WERI-Rb-1 (cell line): ENCODE measurements at regions not wholly inside any gene's neighbourhood (a gene's known extent, or its start where the extent isn't known, plus 50 kb on each side); places are given as distances from the start of the nearest gene placed in this dataset.

Source experiments
- DNase-seq: peaks from one replicate; pipeline ENCODE4 v3.0.0-alpha.2; 2020
- H3K27ac ChIP-seq: fragments of 250-450 bp; sonication (Bioruptor Pico); 2 replicates; pipeline ENCODE4 v1.5.1; 2020; ENCODE audit warnings: mild to moderate bottlenecking, moderate library complexity
- H3K27me3 ChIP-seq: fragments of 250-450 bp; sonication (Bioruptor Pico); 2 replicates; pipeline ENCODE4 v1.5.1; 2021; ENCODE audit warnings: mild to moderate bottlenecking, low read depth, moderate library complexity; ENCODE audit not compliant: insufficient read depth, severe bottlenecking
- H3K36me3 ChIP-seq: fragments of 250-450 bp; sonication (Bioruptor Pico); 2 replicates; pipeline ENCODE4 v1.5.1; 2020; ENCODE audit warnings: mild to moderate bottlenecking, moderate library complexity
- H3K4me3 ChIP-seq: 2 replicates; pipeline ENCODE4 v1.5.1; 2011; ENCODE audit warnings: low read depth, mild to moderate bottlenecking, control low read depth, low read length
- H3K9me3 ChIP-seq: fragments of 250-450 bp; sonication (Bioruptor Pico); 2 replicates; pipeline ENCODE4 v1.5.1; 2021; ENCODE audit warnings: mild to moderate bottlenecking, moderate library complexity; ENCODE audit not compliant: severe bottlenecking
- TF ChIP-seq, protein P1 (sequence below): IDR thresholded peaks from 2 replicates; pipeline ENCODE4 v1.5.1; 2011; ENCODE audit warnings: low read depth, mild to moderate bottlenecking, control low read depth, inconsistent platforms, low read length

GRCh38 chr2:78734221-78734620, 291.3 kb upstream of the REG3G start:
- Histone ChIP-seq H3K4me3 (no peak overlapping the region), H3K36me3 (no peaks in the 10 kb centered on the region), H3K27me3 (no peaks in the 10 kb centered on the region), H3K27ac (no peak overlapping the region), H3K9me3 (peaks cover 6% of the 10 kb centered on the region)
- peak; percentile 66 for DNase-seq
- TF ChIP-seq, protein P1, sequence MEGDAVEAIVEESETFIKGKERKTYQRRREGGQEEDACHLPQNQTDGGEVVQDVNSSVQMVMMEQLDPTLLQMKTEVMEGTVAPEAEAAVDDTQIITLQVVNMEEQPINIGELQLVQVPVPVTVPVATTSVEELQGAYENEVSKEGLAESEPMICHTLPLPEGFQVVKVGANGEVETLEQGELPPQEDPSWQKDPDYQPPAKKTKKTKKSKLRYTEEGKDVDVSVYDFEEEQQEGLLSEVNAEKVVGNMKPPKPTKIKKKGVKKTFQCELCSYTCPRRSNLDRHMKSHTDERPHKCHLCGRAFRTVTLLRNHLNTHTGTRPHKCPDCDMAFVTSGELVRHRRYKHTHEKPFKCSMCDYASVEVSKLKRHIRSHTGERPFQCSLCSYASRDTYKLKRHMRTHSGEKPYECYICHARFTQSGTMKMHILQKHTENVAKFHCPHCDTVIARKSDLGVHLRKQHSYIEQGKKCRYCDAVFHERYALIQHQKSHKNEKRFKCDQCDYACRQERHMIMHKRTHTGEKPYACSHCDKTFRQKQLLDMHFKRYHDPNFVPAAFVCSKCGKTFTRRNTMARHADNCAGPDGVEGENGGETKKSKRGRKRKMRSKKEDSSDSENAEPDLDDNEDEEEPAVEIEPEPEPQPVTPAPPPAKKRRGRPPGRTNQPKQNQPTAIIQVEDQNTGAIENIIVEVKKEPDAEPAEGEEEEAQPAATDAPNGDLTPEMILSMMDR, result no peak

- TF ChIP-seq, protein P1, result no peak
- H3K27ac ChIP-seq, result no peak overlapping the region
- DNase-seq, result no peak
- H3K36me3 ChIP-seq, result no peaks in the 10 kb centered on the region
- H3K9me3 ChIP-seq, result peaks cover 6% of the 10 kb centered on the region
- no peaks in the 10 kb centered on the region for H3K27me3 ChIP-seq
- H3K4me3 ChIP-seq, result no peak overlapping the region
Measured at GRCh38 chr2:78739282-78739681, 286.2 kb upstream of the REG3G start.

GRCh38 chr2:78749638-78750037, 275.9 kb upstream of the REG3G start:
- Histone ChIP-seq H3K9me3 (no peaks in the 10 kb centered on the region), H3K36me3 (no peaks in the 10 kb centered on the region), H3K27me3 (no peaks in the 10 kb centered on the region), H3K27ac (no peak overlapping the region), H3K4me3 (no peak overlapping the region)
- DNase-seq, result no peak
- TF ChIP-seq, protein P1, result no peak

GRCh38 chr2:78750219-78750618, 275.3 kb upstream of the REG3G start:
- H3K4me3 ChIP-seq, result no peak overlapping the region
- no peak for DNase-seq
- no peak overlapping the region for H3K27ac ChIP-seq
- H3K36me3 ChIP-seq, result no peaks in the 10 kb centered on the region
- H3K9me3 ChIP-seq, result no peaks in the 10 kb centered on the region
- H3K27me3 ChIP-seq, result no peaks in the 10 kb centered on the region
- TF ChIP-seq, protein P1, result no peak

GRCh38 chr2:78754930-78755329, 270.6 kb upstream of the REG3G start:
- H3K4me3 ChIP-seq, result no peak overlapping the region
- TF ChIP-seq, protein P1, result no peak

GRCh38 chr2:78757191-78757590, 268.3 kb upstream of the REG3G start:
- Histone ChIP-seq H3K27me3 (no peaks in the 10 kb centered on the region), H3K4me3 (no peak overlapping the region), H3K9me3 (peaks cover 12% of the 10 kb centered on the region), H3K36me3 (no peaks in the 10 kb centered on the region), H3K27ac (no peak overlapping the region)
- TF ChIP-seq, protein P1, result no peak
- DNase-seq, result no peak

More at GRCh38 chr2:78754930-78755329, 270.6 kb upstream of the REG3G start:
- Histone ChIP-seq H3K36me3 (no peaks in the 10 kb centered on the region), H3K27ac (no peak overlapping the region), H3K9me3 (no peaks in the 10 kb centered on the region), H3K27me3 (no peaks in the 10 kb centered on the region)
- no peak for DNase-seq
